ENCODE measurements at regions not wholly inside any gene's neighbourhood (a gene's known extent, or its start where the extent isn't known, plus 50 kb on each side); places are given as distances from the start of the nearest gene placed in this dataset.
"Not testable (repeated sequence)": the region's sequence is repeated elsewhere in the genome, so short reads cannot be mapped to it uniquely, and the experiment has no call there.

DNA sequence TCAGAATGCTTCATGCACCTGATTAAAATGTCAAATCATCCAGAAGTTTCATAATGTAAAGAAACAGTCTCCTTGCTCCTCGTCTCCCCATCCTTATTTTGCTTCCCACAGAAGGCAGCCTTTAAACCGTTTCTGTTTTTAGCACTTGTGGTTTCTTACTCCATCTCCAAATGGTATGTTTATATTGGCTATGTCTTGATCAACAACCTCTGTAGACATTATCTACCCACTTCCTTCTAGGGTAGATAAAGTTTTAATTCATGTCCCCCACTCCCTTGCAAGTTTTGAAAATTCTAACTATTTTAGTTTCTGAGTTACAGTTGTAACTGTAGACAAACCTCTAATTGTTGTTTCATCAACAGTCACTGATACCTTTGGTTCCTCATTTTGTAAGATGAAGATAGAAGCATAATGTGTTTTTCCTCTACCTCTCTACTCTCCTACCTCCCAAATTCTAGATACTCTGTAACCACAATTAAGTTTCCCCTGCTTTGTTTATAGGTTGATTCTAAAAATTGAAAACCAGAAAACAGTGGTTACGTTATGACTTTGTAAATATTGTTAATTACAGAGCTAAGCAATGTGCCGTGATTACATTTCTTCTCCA is 291.7 kb upstream of the GATB start:
- DNase-seq: no peak

DNA sequence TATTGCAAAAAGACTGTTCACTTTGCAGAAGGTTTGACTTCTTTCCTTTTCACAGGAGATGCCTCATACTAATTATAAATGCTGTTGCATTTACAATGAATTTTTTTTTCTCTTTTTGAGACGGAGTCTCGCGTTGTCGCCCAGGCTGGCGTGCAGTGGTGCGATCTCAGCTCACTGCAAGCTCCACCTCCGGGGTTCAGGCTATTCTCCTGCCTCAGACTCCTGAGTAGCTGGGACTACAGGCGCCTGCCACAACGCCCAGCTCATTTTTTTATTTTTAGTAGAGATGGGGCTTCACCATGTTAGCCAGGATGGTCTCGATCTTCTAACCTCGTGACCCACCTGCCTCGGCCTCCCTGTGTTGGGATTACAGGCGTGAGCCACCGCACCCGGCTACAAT is 290.5 kb upstream of the GATB start:
- not testable (repeated sequence) for DNase-seq

DNA sequence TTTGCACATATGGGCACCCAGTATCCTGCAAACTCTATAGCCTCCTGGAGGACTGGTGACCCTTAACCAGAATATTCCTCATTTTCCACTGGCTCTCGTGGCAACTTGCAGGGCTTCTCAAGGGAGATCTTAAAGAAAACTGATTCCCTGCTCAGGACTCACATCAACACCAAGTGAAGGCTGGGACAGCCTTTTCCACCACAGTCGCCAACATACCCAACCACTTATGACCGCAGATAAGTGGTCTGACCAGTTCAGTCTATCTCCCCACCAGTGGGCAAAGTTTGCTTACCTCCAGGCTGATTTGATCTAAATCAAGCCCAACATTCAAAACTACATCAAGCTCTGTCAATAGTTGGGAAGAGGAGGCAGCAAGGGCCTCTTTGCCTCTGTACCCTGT is 289.3 kb upstream of the GATB start:
- DNase-seq: no peak

DNA sequence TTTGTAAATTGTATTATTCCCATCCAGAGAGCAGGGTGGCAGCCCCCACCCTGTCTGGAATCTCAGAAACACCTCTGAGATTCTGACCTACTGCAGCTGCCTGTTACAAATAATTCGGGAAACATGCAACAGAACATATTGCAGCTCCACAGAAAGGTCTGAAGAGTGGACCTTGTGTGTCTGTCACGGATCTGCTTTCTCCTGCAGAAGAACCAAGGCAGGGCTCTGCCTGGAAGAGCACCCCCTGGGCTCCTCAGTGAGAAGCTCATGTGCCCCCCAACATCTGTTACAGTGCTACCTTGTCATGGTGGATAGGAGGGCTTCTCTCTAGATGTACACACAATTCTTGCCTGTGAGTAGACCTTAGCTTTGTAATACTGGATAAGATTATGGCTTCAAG is 286.6 kb upstream of the GATB start:
- DNase-seq: no peak

DNA sequence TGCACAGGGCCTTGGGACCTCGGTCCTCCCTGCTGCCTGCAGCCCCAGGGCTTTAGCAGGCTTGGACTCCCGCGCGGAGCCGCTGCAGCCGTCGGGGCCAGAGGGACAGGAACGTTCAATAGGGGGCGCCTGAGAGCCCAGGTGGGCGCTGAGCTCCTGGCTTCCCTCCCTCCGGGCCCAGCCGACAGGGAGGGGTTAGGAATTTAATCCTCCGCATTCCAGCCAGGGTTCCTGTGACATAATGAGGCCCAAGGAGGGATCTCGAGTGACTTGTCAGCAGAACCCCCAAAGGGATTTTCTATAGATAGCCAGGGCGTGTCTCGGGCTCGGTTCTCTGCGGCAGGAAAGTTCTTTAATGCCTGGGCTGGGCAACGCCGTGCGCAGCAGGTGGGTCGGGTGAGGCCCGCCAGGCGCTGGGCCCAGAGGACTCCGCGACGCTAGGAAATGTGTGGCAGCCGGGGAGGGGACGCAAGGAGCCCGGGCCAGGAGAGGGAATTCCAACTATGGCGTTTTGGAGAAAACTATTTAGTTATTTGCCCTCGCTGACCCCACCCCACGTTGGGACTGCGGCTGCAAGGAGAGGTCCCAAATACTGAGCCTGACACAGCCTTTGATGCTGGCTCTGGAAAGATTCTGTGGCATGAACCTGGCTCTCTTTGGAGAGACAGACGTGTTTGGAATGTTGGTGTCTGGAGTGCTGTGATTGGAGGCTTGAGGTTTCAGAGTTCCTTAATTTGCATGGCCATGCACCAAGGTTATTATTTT is 285.2 kb upstream of the GATB start:
- no peak for DNase-seq

DNA sequence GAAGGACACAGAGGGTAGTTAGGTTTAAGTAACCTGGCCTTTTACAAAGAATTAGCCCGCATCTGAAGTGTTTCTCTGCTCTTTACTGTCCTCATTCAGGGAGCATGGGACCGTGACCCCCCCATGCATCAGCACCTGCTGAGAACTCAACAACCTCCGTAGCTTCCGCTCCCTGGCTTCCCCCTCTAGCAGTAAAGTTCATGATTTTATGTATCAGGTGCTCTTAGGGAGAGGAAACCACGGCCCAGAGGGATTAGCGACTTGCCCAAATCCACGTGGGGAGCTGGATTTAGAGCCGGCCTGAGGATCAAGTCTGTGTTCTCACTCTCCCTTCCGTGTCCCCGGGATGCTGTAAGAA is 284.6 kb upstream of the GATB start:
- DNase-seq: no peak

DNA sequence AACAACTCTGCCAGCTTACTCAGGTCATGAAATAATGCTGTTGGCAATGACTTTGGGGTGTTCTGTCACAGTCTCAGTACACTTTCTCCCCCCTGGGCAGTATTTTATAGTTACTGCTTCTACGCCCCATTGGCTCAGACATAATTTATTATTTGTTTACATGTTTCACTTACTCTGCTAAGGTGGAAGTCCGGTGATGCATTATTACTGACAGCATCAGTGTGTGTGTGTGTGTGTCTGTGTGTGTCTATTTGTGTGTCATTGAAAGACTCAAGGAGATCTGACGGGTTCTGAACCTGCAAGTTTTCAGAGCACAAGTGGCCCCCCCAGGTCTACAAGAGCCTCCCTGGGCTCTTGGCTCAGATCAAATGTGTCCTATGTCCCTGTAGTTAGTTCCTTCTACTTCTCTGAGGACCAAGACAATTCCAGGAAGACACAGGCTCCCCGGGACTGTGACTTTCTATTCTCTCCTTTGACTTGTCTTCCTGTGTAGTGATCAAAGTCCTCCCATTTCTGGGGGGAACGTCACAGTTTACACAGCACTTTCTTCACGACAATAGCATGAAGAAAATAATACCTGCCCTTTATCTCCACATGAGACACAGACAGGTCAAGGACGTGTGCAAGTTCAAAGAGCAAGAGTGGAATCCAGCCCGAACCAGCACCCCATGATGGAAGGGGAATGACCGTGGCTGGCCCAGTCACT is 283.7 kb upstream of the GATB start:
- no peak for DNase-seq

DNA sequence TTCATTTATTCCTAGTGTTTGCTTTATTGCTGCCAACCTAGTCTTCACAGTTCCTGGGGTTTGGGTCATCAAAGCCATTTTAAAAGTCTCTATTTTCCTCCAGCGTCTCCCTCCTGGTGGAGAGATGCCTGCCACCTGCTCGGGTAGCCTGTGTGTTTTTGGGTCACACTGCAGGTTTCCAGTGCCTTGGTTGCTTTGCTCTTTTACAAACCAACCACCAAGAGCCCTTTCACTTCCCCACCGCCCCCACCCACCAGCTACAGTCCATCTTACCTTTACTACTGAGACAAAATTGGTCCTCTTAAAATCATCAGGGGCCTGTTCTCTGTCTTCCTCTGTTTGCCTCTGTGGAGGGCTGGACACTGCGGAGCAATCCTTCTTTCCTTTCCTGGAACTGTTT is 280.5 kb upstream of the GATB start:
- DNase-seq: no peak

DNA sequence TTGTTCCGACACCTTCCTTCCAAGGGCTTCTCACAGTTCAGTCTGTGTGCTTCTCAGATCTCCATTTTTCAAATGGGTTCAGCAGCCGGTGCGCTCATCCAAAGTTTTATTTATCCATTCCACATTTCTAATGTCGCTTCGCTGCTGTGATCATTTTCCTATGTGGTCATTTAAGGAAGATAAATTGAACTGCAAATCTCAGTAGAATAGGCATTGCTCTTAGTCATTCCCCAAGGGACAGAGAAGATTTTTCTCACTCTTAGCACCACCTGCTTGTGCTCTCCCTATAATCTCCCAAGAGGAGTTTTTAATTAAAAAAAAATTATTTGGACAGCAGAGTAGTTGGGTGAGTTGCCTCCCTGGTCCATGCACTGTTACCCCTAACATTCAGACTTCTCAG is 278.9 kb upstream of the GATB start:
- no peak for DNase-seq

DNA sequence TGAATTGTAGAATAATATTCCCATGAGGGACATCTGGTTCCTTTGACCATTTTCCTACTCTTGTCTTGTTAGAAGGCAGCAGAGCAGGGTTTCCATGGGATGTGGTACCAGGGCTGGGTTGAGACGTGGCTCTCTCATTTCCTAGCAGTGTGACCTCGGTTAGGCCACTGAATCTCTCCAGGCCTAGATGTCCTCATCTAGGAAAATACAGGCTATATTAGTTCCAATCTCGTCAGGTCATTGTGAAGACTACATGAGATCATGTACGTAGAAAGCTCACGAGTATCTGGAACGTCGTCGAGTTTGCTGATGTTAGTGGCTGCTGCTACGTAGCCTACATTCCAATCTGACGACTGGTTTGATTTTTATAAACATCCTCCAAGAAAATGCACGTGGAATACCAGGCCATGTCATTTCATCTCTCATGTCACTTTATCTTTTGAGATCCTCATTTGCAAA is 278.2 kb upstream of the GATB start:
- DNase-seq: no peak

DNA sequence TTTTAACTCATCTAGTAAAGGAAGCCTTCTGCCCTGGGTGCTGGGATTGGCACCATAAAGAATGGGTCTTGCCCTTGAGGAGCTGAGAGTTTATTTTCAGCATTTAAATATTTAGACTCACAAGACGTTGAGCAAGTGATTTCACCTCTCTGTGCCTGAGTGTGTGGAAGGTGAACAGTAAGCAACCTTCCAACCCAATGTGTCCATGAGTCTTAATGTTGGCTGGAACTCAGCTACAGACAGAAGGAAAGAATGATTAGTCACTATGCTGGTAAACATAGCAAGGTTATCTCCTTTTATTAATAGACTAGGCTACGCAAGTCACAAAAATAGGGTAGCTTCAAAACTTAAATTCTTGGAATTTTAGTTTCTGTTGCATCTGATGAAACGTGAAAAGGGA is 277.4 kb upstream of the GATB start:
- DNase-seq: no peak

DNA sequence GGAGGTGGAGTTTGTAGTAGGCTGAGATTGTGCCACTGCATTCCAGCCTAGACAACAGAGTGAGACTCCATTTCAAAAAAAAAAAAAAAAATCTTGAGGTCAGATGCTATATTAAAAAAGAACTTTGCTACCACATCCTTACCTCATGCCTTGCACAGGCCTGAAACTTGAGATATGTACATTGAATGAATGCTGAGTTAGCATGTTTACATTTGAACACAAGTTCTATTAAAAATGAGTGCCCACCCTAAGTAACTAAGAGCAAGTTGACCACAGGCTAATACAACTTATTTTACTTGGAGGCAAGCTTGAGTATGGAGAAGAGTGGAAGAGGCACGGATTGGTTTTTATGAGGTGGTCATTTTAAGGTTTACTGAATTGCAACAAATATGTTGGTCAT is 276.6 kb upstream of the GATB start:
- DNase-seq: no peak

DNA sequence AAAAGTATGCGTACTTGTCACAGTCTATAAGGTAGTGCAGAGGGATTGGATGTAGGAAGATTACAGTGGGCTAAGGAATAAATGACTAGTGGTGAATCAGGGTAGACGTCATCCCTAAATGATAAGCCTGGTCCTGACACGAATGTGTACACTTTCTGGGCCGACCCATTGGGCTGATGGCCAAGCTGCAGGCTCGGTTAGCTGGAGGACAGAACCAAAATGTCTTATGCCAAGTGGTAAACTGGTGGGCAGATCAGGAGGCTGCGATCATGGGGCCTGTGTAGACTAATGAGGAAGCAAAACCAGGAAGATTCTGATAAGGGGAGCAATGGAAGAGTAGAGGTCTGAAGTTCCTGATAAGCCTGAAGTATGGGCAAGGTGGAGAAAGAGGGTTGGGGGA is 272.8 kb upstream of the GATB start:
- DNase-seq: no peak

DNA sequence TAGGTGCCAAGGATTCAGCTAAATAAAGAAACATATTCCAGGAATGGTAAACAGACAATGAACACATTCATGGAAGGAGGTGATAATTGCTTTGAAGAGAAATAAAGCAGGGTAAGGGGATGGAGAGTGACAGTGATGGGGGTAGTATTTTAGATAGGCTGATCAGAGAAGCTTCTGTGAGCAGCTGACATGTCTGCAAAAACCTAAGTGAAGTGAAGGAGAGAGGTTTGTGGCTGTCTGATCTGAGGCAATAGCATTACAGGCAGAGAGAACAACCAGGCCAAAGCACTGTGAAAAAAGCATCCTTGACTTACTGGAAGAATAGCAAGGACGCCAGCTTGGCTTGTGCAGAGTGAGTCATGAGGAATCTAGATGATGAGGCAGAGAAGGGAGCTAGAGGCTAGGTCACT is 271.9 kb upstream of the GATB start:
- peak; percentile 47 for DNase-seq

DNA sequence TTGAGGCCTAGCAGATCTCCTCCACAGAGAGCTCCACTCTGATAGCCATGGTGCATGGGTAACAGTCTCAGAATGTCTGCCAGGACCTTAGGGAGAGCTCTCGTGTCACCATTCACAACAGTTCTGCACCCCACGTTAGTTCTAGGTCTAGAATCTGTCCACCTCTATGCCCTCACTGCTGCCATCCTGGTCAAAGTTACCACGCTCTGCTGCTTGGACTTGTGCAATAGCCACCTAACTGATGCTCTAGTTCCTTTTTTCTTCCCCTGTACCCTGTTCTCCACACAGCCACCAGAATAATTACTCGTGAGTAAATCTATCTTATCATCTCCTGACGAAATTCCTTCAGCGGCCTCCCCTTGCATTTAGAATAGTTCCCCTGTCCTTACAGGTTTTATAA is 268.8 kb upstream of the GATB start:
- DNase-seq: no peak

DNA sequence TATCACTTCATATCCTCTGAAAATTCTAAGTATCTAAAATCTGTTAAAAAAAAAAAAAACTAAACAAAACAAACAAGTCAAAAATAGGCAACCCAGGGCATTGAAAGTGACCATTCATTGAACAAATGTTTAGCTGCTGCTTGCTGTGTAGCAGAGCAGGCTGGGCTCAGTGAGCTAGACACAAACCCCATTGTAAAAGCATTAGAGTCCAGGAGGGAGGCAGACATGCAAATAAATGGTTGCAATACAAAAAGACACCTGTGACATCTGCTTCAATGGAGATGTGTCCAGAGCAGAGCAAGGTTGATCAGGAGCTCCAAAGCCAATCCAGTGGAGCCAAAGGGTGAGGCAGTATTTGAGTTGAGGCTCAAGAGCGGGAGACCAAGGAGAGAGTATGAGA is 267.3 kb upstream of the GATB start:
- DNase-seq: no peak

DNA sequence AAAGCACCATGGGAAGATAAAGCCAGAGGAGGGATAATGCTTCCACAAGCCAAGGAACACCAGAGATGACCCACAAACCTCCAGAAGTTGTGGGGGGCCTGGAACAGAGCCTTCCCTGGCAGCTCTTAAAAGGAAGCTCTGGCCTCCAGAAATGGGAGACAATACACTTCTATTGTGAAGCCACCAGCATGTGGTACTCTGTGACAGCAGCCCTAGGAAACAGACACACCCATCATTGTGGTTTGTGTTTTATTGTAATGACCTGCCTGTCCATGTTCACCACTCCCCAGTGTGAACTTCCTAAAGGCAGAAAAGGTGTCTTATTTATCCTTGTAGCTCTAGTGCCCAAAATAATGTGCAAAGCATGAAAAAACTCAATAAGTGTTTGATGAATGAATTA is 264.1 kb upstream of the GATB start:
- no peak for DNase-seq

DNA sequence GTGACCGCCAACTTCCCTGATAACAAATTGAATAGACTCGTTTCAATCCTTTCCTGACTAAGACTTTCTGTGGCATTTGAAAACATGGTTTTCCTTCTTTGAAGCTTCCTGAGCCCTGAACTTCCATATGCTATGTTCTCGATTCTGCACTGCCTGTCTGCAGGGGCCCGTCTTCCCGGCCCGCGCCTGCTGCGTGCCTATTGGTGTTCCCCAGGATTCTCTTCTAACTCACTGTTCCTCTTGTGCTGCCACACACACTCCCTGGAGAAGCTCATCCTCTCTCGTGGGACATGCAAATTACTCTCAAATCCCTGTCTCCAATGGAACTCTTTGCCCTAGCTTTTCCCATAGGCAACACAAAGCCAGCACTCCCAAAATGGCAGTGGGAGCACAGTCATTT is 262.9 kb upstream of the GATB start:
- no peak for DNase-seq

DNA sequence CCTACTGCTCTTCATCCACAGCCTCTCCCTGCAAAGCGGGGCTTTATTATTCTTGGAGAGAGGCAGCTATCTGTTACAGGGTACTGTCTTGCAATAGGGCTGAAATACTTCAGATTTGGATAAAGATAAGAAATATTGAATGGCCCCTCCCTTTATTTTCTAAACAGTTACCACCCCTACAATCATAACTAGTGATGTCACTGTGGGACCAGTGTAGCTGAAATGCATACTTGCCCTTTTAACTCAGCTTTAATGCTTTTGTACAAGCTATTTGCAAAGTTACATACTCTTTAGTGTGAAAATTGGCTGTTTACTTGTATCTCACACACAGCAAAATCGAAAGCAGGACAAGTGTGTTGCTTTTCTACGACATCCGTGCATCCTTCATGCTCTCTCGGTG is 261.7 kb upstream of the GATB start:
- DNase-seq: no peak

DNA sequence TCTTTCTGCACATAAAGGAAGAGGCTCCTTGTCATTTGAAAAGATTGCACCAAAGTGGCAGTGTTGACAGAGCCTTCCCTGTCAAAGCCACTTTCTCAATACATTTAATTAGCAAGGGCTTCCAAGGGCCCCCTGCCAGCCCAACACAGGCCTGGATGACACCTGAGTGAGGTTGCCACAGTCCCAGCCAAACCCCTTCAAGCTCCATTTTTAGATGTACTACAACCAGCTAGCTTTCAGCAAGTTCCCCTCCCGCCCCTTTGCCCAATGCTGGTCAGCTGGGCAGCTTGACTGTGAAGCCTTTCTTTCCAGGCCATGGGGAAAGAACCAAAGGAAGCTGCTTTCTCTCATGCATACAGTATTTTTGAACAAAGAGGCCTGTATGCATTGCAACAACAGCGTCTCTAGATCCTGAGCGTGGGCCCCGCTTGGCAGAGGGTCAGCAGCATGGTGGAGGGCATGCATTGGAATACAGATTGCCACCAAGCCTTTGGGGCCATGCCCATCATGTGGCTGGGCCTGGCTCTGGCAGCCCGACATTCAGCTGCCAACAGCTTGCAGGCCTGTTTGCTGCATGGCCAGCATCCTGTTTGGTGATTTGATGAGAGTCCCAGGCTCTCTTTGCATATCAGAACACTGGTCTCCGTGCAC is 261.1 kb upstream of the GATB start:
- no peak for DNase-seq

DNA sequence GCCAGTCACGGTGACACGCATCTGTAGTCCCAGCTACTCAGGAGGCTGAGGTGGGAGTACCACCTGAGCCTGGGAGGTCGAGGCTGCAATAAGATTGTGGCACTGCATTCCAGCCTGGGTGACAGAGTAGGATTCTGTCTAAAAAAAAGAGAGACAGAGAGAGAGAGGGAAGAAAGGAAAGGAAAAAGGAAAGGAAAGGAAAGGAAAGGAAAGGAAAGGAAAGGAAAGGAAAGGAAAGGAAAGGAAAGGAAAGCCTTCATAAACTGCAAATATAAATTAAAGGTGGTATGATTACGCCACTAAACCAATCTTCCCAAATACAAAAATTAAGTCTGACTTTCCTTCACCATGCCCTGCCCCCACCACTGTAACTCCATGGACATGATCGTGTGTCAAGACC is 259.3 kb upstream of the GATB start:
- DNase-seq: no peak

DNA sequence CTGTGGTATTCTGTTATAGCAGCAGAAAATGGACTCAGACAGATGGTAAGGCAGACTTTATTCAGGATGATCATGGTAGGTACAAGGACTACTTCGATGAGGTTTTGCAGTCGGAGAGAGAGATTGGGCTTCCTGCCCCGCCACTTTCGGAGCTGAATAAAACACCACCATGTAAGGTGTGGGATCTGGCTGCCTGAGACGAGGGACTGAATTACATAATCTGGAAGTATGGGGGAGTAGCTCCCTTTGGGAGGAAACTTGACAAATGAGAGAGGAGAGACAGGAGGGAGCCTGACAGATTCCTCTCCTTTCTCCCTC is 255.5 kb upstream of the GATB start:
- no peak for DNase-seq

DNA sequence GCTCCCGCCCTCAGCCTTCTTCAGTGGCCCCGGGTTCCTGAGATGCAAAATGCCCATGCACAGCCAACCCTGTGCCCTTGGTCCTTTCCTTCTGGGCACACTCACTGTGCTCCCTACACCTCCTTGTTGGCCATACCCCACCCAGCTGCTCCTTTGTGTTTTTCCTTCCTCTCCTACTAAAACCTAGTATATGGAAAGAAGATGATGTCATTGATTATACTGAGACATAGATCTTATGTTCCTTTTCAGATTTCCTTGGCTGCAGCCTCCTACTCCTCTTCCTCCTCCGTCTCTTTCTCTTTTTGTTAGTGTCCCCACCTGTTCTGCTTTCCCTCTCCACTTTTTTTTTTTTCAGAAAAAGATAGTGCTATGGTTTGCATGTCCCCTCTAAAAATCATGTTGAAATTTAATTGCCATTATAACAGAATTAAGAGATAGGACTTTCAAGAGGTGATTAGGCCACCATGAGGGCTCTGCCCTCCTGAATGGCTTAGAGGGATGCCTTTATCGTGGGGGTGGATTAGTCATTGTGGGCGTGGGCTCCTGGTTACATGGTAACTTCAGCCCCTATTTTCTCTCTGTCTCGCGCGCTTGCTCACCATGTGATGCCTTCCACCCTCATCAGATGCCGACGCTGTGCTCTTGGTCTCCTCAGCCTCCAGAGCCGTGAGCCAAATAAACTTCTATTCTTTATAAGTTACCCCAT is 254.9 kb upstream of the GATB start:
- no peak for DNase-seq

Data from fibroblast of skin of abdomen (primary cell).